ENCODE measurements at regions not wholly inside any gene's neighbourhood (a gene's known extent, or its start where the extent isn't known, plus 50 kb on each side); places are given as distances from the start of the nearest gene placed in this dataset.
"Not testable (repeated sequence)": the region's sequence is repeated elsewhere in the genome, so short reads cannot be mapped to it uniquely, and the experiment has no call there.

DNA sequence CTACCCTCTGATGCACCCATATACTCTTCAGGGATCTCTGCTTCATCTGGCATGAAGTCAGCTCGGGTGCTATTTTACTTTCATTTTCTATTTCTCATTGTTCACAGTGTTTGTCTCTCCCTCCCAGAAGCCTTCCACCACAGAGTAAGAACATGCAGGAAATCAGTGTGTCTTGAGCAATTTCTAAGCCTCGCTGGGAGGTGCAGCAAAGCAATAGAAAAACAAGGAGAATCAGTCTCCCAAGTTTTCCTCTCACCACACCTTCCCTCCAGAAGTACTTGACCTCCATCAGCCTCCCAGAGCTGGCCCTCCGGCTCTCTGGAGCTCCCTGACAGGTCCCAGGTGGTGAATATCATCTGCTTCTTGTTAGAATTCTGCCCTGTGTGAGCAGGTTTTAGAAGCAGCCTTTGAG, 594.7 kb upstream of the CAMK1G start:
- DNase-seq (ENCODE audit: low read depth in 1 of 2, low spot score in 1 of 2), result no peak

DNA sequence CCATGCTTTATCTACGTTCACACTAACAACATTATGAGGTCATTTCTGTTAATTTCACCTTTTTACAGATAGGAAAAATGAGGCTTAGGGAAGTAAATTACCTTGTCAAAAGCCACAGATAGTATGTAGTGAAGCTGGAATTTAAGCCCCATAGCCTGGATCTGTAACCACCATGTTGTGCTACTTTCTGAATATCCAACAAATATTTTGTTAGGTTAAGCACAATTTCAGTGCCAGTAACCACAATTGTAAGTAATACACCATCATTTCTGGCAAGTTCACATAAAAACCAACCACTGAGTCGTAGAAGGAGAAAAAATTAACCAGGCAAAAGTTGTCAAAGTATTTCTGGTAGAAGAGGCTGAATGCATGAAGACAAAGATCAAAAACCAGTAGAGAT, 593.1 kb upstream of the CAMK1G start:
- DNase-seq (ENCODE audit: low read depth in 1 of 2, low spot score in 1 of 2), result no peak

GRCh38 chr1:208997053-208997452, 586.5 kb upstream of the CAMK1G start:
- not testable (repeated sequence) for DNase-seq (ENCODE audit: low read depth in 1 of 2, low spot score in 1 of 2)

GRCh38 chr1:208997726-208998312, 585.7 kb upstream of the CAMK1G start:
- no peak for DNase-seq (ENCODE audit: low read depth in 1 of 2, low spot score in 1 of 2)

DNA sequence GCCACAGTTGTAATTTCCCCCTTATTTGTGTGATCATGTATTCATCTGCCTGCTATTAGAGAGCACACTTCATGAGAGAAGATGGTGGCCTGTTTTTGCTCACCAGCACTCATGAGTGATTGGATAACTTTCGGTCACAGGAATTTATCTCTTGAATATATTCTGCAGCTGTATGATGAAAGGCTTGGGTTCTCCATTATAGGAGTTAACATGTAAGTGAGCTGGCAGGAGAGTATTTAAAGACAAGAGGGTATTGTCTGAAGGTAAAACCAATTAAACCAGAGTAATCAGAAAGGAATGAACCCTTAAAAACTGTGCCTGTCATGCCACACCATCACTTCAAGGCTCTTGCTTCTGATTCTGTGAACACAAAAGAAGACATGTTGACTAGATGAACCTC, 574.9 kb upstream of the CAMK1G start:
- no peak for DNase-seq (ENCODE audit: low read depth in 1 of 2, low spot score in 1 of 2)

DNA sequence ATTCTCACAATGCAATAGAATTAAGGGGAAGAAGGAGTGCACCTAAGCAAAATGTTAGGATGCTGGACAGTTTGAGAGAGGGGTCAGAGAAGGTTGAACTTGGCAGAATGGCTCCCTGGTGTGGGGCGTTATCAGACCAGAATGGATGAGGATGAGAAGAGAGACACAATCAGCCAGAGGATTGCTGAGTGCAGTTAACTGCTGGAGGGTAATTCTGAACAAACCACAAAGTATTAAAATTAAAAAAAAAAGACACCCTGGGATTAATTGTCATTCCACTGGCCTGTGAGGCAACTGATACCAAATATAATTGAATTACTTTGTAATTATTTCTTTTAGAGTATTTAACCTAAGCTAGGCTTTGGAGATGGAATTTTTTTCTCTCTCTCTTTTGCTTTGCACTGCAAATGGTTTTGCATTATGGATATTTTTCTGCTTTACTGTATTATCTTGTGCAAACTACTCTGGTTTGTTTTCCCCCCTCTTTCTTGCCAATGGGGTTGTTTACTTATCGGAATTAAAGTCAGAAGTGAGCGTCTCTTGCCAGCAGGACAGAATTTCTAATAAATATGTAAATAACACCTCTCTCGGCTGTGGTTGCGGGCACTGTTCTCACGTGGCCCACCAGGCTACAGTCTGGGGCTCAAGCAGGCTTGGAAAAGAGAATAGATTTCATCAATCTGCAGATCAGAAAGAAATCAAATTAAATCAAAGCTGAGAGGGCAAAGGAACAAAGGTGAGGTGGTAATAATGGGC, 572.9 kb upstream of the CAMK1G start:
- DNase-seq (ENCODE audit: low read depth in 1 of 2, low spot score in 1 of 2), result no peak

DNA sequence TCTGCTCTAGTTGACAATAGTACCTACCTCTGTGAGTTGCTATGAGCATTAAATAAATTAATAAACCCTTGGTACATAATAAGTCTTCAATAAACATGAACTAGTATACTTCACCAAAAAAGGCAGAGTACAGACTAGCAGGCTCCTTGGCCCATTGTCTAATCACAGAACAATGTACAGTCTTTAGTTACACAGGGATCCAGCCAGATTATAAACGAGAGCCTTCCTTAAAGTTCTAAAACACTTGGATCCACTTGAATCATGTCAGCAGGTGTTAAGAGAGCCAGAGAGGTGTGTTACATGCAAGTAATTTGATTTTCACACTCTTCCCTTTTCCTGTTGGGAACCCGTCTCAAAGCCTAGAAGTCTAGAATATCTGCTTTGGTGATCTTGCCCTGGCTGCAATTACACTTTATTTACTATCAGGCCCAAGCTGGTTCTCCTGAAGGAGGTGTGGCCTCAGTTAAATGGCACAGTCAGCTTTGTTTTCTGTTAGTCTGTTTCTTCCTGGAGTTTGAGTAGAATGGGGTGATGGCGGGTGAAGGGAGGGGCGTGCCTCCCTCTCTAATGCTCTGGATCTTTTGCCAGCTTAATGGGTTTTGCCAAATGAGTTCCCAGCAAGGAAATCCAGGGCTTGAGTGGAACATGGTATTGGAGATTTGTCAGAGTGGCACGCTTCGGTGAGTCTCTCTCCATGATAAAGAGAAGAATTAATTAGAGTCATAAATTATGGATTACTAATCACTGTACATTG, 570.9 kb upstream of the CAMK1G start:
- DNase-seq (ENCODE audit: low read depth in 1 of 2, low spot score in 1 of 2), result no peak

- DNase-seq (ENCODE audit: low read depth in 1 of 2, low spot score in 1 of 2), result no peak
Observed at GRCh38 chr1:209015092-209015491, 568.4 kb upstream of the CAMK1G start.

DNA sequence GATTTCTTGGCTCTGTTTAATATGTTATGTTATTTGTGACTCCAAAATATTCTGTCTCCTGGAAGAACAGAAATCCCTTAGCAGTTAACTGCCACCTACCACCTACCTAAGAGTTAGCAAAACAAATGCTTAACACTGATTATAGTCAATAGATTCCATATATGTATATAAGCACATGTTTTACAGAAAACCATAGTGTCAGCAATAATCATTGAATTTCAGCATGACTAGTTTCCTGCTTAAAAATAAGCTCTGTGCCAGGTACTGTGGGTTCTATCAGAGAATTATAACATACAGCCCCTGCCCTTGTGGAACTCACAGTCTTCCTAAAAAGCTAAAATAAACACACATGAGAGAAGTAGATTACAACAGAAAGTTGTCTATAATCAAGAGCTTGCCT, 561.9 kb upstream of the CAMK1G start:
- DNase-seq (ENCODE audit: low read depth in 1 of 2, low spot score in 1 of 2), result no peak

DNA sequence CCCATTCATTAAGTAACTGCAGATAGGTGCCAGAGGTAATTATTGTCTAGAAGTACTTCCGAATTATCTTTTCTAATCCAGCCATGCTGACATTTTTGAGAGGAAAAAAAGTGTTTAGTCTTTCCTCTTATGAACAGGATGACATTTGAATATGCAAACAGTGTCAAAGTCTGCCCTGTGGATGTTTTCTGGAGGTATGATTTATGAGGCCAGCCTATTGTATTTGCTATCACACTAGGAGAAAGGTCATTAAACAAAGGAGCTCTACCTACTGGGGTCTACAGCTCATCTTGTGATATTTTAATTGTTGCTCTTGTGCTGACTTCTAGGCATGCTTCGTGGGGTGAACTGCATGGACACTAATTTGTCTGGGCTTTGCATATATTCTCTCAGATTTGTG, 559.7 kb upstream of the CAMK1G start:
- DNase-seq (ENCODE audit: low read depth in 1 of 2, low spot score in 1 of 2), result no peak

DNA sequence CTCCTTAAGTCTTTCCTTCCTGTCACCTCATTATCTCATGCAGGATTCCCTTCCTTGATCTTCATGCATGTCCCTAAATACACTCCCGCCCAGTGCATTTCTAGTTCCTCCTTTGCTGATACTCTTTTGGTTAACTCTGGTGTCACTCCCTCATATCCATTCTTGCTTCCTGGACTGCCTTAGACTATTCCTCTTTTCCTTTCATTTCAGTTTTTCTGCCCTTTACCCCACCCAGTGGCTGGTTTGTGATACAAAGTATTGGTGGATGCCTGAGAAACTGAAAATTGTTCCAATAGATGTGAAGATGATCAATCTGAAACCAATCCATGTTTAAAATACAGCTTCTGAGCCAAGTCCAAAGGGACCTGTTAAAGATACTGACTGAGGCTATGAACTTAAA, 553.8 kb upstream of the CAMK1G start:
- no peak for DNase-seq (ENCODE audit: low read depth in 1 of 2, low spot score in 1 of 2)

DNA sequence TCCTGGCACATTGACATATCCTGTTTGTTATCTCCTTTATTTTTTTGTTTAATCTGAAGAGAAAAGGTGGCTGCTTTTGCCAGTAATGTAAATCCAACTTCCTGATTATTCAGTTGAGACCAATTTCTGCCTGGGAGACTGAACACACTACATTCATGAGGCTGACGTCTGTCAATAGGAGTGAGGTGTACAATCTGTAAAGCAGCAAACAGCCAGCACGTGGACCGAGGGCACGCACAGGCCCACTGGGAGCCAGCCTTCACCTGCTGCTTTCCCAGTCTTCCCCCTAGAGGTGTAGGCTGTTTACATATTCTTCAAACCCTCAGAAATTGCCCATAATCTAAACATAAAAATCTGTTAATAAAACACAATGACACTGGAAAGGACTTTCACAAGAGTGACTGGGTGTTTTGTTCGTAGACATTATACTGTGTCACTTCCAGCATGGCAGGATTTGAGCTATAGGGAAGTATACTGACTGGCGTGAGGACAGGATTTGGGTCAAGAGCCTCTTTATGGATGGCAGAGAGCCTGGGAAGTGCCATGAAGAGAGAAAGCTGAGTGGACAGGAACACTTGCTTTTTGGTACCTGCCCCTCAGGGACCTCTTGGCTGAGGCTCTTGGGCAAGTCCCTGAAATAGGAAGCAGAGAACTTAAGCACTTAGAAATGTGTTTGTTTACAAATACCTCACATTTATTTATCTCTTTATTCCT, 552.9 kb upstream of the CAMK1G start:
- DNase-seq (ENCODE audit: low read depth in 1 of 2, low spot score in 1 of 2), result no peak

GRCh38 chr1:209037064-209037463, 546.5 kb upstream of the CAMK1G start:
- no peak for DNase-seq (ENCODE audit: low read depth in 1 of 2, low spot score in 1 of 2)

DNA sequence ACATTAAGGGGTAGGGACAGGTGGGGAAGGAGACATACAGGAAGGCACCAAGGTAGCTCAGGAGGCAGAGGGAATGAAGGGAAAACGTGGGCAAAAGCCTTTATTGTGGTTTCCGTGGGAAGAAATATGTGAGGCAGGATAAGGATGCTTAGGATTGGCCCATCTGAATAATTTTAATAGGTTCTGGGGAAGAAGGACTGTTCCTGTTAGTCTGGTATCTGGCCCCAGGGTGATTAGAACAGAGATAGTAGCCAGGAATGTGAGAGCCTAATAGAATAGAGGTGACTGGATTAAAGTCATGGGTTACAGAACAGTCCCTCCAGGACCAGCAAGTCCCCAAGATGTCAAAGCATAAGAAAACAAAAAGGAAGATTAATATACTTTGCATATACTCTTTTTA, 545.2 kb upstream of the CAMK1G start:
- DNase-seq (ENCODE audit: low read depth in 1 of 2, low spot score in 1 of 2), result no peak

DNA sequence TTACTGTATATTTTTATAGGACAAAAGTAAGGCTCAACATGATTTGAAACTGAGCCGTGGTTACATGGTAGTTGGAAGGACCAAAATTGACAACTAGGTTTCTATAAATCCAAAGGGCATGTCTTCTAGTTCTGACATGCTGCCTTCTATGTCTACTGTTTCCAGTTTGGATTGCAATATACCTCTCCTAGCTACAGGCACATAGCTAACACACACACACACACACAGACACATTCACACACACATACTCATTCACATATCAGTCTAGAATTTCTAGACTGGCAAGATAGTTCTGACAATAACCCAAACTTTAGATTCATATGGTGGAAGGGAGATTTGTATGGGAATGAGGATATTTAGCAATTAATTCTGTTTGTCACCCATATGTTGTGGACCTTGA, 544.8 kb upstream of the CAMK1G start:
- no peak for DNase-seq (ENCODE audit: low read depth in 1 of 2, low spot score in 1 of 2)

- DNase-seq (ENCODE audit: low read depth in 1 of 2, low spot score in 1 of 2), result no peak
Observed at GRCh38 chr1:209040351-209040750, 543.2 kb upstream of the CAMK1G start.

GRCh38 chr1:209041927-209042326, 541.6 kb upstream of the CAMK1G start:
- DNase-seq (ENCODE audit: low read depth in 1 of 2, low spot score in 1 of 2), result no peak

- DNase-seq (ENCODE audit: low read depth in 1 of 2, low spot score in 1 of 2), result no peak
Observed at GRCh38 chr1:209042413-209042812, 541.1 kb upstream of the CAMK1G start.

DNA sequence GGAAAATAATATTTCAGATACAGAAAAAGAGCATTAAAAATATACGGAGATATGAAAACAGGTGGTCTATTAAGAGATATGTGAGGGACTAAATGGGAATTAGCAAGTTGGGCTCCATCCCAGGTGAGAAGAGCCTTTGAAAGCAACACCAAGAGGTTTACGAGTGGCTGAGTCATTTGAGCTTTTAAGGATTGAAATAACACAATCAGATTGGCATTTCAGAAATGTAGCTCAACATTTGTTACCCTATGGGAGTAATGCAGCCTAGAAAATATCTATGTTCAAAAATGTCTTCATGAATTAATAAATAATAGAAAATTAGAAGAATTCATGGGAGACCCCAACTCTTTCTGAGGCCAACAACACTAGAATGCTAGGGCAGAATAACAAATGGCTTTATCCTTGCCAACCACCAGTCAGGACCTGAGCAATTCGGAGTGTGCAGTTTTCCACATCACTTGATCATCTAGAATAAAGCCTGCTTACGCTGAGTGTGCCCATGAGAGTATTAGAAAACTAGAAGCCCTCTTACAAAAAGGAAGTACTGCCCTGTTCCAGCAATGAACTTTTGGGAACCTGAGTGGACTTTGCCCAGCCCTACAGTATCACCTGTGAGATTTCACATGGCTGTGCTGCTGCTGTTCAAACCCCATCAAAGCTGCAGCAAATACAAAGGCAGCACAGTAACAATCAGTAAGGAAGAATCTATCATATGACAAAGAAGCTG, 538.0 kb upstream of the CAMK1G start:
- DNase-seq (ENCODE audit: low read depth in 1 of 2, low spot score in 1 of 2), result no peak

DNA sequence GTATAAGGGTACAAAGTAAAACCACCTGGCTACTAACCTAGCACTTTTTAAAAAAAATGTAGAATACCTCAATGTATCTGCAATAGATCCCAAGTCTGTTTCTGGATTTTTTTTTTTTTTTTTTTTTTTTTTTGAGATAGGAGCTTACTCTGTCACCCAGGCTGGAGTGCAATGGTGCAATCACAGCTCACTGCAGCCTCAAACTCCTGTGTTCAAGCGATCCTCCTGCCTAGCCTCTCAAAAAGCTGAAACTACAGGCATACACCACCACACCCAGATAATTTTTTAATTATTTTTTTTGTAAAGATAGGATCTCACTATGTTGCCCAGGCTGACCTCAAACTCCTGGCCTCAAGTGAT, 537.5 kb upstream of the CAMK1G start:
- DNase-seq (ENCODE audit: low read depth in 1 of 2, low spot score in 1 of 2), result no peak

DNA sequence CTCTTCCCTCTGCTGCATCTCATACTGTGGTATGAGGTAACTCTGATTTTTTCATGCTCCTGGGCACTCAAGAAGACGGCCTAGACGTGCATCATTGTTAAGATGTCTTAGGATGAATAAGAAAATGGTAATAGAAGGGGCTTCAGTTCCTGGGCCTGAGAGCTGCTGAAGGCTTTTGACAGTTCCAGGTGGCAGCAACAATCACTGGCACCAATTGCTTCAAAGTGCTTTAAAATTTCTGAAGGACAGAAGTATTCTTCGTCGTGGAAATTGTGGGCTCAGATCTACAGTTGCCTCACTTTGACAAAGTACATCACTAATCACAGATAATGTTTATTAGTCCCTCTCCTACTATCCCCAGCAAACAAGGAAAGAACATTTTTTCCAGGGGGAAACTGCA, 536.6 kb upstream of the CAMK1G start:
- DNase-seq (ENCODE audit: low read depth in 1 of 2, low spot score in 1 of 2), result no peak

All from stimulated activated CD4-positive, alpha-beta T cell treated with anti-CD3 and anti-CD28 coated beads, Interleukin-15, amount 100 ng/mL, for 1 hour (primary cell).